Astrocyte of the spinal cord (primary cell): ENCODE measurements at regions not wholly inside any gene's neighbourhood (a gene's known extent, or its start where the extent isn't known, plus 50 kb on each side); places are given as distances from the start of the nearest gene placed in this dataset.

Experiments
- DNase-seq: peaks from one replicate; pipeline ENCODE4 v3.0.0; 2011; ENCODE audit warnings: low read depth, low spot score
- H3K4me3 ChIP-seq: 2 replicates; pipeline ENCODE4 v1.5.1; 2011; ENCODE audit warnings: low read depth, mild to moderate bottlenecking, low read length, moderate library complexity
- in situ Hi-C: cut with HindIII; loops from 2 replicates; pipeline ENCODE4 v1.10.0; 2017; ENCODE audit warnings: low sequenced_read_pairs
- TF ChIP-seq, protein P1 (sequence below): IDR thresholded peaks from 2 replicates; pipeline ENCODE4 v1.5.1; 2012; ENCODE audit warnings: low read depth, mild to moderate bottlenecking, low read length, inconsistent platforms

DNA sequence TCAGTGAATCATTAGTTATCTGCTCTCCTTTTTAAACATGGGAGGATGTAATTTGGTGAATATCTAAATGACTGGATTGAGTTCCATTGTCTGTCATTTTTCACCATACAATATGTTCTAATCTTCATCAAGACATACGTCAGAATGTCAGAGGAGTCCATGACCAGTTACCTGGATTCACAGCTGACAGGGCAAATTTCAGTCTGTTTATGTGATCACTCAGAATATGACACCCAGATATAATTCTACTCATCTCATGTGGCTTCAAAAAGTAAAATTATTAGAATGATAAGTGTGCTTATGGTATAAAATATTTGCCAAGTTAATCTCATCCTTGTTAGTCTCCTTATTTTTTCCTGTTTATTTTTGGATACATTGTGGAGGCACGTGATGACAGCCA, 150.2 kb downstream of the CDC14C start:
- TF ChIP-seq, protein P1, sequence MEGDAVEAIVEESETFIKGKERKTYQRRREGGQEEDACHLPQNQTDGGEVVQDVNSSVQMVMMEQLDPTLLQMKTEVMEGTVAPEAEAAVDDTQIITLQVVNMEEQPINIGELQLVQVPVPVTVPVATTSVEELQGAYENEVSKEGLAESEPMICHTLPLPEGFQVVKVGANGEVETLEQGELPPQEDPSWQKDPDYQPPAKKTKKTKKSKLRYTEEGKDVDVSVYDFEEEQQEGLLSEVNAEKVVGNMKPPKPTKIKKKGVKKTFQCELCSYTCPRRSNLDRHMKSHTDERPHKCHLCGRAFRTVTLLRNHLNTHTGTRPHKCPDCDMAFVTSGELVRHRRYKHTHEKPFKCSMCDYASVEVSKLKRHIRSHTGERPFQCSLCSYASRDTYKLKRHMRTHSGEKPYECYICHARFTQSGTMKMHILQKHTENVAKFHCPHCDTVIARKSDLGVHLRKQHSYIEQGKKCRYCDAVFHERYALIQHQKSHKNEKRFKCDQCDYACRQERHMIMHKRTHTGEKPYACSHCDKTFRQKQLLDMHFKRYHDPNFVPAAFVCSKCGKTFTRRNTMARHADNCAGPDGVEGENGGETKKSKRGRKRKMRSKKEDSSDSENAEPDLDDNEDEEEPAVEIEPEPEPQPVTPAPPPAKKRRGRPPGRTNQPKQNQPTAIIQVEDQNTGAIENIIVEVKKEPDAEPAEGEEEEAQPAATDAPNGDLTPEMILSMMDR, result no peak
- in situ Hi-C loops, result no loop called here
- no peak for DNase-seq
- H3K4me3 ChIP-seq, result no peak overlapping the region

DNA sequence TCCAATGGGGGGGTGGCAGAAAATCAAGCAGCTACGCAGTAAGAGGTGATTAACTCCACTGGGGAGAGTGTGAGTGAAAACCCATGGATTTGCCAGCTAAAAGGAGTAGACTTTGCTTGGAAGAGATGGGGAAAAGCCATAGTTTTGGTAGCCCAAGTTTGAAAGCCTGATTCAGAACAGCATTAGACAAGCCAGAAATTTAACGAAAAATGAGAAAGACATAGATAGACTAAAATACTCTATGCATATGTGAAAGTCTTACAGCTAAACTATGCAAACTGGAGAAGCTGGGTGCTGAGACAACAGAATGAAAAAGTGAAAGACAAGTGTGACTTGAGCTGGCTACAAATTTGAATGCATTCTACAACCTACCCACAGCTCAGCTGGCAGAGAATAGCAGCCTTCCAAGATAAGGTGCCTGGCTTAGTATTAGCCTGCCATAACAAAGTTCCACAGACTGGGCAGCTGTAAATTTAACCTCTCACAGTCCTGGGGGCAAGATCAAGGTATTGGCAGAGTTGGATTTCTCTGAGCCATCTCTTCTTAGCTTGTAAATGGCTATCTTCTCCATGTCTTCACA, 156.6 kb downstream of the CDC14C start:
- DNase-seq, result no peak
- in situ Hi-C loops, result no loop called here
- H3K4me3 ChIP-seq, result no peak overlapping the region
- TF ChIP-seq, protein P1, result no peak

DNA sequence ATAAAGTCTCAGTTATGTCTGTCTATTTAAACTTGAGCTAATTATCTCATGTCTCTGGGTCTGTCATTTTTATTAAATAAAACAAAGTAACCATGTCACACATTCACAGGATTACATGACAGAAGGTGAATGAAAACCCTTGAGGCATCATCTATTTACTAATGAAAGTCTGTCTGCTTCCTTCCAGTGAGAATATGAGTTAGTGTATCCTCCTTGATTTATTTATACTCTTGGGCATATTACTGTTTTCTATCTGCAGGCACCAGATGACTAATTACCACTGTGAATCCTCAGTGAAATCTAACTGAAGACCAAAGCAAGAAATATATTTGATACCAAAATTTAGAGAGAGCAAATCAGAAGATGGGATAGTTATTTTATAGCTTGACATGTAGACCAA, 163.7 kb downstream of the CDC14C start:
- H3K4me3 ChIP-seq, result no peak overlapping the region
- no peak for DNase-seq
- TF ChIP-seq, protein P1, result no peak
- in situ Hi-C loops, result no loop called here

DNA sequence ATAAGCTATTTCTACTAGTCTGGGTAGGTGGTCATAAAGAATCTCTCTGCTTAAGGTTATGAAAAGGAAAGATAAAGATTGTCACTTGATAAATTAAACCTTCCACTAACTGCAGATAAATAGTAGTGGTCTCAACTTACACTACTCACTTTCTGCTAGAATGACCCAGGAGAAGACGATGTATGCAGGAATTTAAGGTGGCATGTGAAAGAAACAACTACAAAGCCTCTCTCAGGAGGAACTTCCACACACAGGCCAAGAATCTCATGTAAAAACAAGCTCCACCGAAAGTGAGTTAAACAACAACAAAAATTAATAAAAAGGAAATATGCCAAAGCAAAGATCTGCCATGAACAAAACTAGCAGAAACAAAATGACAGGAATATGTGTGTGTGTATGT, 165.4 kb downstream of the CDC14C start:
- TF ChIP-seq, protein P1, result no peak
- DNase-seq, result no peak
- H3K4me3 ChIP-seq, result no peak overlapping the region
- in situ Hi-C loops, result no loop called here

DNA sequence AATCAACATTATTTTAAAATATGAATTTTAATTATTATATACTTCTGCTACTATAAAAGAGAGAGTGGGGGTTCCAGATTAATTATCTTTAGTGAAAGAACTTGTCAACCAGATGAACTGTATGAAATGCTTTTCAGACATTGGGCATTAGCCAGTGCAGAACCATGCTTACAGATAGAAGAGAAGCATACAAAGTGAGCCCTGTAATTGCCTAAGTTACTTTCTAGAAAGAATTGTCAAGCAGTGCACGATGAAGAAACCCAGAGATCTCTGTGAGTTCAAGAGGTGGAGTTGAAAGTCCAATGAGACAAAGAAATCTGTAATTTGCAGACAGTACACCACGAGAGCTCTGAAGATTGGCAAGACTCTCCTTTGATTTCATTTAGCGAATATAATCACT, 166.7 kb downstream of the CDC14C start:
- no peak for DNase-seq
- in situ Hi-C loops, result no loop called here
- H3K4me3 ChIP-seq, result no peak overlapping the region
- TF ChIP-seq, protein P1, result no peak

DNA sequence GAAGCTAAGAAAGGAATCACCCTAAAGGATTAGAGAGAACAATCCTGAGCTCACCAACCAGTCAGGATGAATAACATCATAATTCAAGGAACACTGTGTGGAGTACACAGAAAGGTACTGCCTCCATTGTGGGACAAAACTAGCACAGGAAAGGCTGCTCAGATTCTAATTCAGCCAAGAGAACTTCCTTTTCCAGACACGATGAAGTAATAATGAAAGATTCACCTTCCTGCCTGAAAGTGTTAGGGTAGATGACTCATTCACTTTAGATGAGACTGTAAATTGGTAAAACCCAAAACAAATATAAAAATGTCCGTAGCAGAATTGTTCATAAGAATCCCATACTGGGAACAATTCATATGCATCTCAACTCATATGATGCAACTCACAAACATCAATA, 167.2 kb downstream of the CDC14C start:
- no peak overlapping the region for H3K4me3 ChIP-seq
- in situ Hi-C loops, result no loop called here
- TF ChIP-seq, protein P1, result no peak
- no peak for DNase-seq

DNA sequence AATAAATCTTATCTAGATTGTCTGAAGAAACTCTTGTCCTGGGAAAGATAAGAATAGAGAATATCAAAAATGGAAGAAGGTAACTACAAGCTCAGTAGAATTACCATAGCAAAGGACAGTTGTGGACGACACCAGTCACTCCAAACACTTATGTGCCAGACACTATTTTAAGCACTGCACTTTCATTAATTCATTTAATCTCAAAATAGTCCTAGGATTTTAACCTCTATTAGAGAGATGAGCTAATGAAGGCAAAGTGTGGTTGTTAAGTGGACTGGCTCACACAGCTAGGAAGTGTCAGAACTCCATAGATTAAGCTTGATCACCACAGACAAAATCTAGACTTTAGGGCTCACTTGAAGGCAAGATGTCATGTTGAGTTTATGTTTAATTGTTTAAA, 168.9 kb downstream of the CDC14C start:
- no peak overlapping the region for H3K4me3 ChIP-seq
- no peak for DNase-seq
- in situ Hi-C loops, result no loop called here
- TF ChIP-seq, protein P1, result no peak
